MCF 10A (cell line): ENCODE measurements at regions not wholly inside any gene's neighbourhood (a gene's known extent, or its start where the extent isn't known, plus 50 kb on each side); places are given as distances from the start of the nearest gene placed in this dataset.

Source experiments
- BruUV-seq: library from RNA; stranded (reverse); fragments of 400-500 nt; replicated peaks from 2 replicates; lab custom pipeline; 2021; lab: Mats Ljungman, UMichigan
- CTCF ChIA-PET: fragments of 300-600 bp; sonication (Branson Sonifier 250); formaldehyde crosslinking; extraction: SDS; loops from one replicate; lab custom pipeline; 2021; ENCODE audit warnings: antibody characterized with exemption, inconsistent platforms; lab: Yijun Ruan, JAX
- POLR2A ChIA-PET: fragments of 300-600, 350-650 bp; sonication (Branson Sonifier 250); formaldehyde crosslinking; extraction: SDS; loops from one replicate; lab custom pipeline; 2020; ENCODE audit warnings: antibody characterized with exemption, inconsistent platforms; lab: Yijun Ruan, JAX
- DNase-seq: peaks from one replicate; pipeline ENCODE4 v3.0.0-alpha.2; 2018; ENCODE audit not compliant: unreplicated experiment
- H3K27ac Mint-ChIP-seq: one replicate; pipeline ENCODE4 v1.8.0; 2022; ENCODE audit warnings: mild to moderate bottlenecking, low read depth, mixed read lengths; ENCODE audit not compliant: unreplicated experiment
- H3K27me3 Mint-ChIP-seq: one replicate; pipeline ENCODE4 v1.8.0; 2022; ENCODE audit warnings: mixed read lengths; ENCODE audit not compliant: insufficient read depth, unreplicated experiment
- H3K36me3 Mint-ChIP-seq: one replicate; pipeline ENCODE4 v1.8.0; 2022; ENCODE audit warnings: mild to moderate bottlenecking, moderate library complexity, mixed read lengths; ENCODE audit not compliant: insufficient read depth, unreplicated experiment
- H3K4me1 Mint-ChIP-seq: one replicate; pipeline ENCODE4 v1.8.0; 2022; ENCODE audit warnings: mixed read lengths; ENCODE audit not compliant: insufficient read depth, unreplicated experiment
- H3K4me3 Mint-ChIP-seq: one replicate; pipeline ENCODE4 v1.8.0; 2022; ENCODE audit warnings: mild to moderate bottlenecking, moderate library complexity, mixed read lengths; ENCODE audit not compliant: unreplicated experiment
- H3K9me3 Mint-ChIP-seq: one replicate; pipeline ENCODE4 v1.8.0; 2022; ENCODE audit warnings: mixed read lengths; ENCODE audit not compliant: unreplicated experiment
- intact Hi-C: fragments of 100-400 bp; cut with micrococcal nuclease; formaldehyde crosslinking; loops from 2 replicates; pipeline ENCODE4 v1.14.1; 2022
- TF ChIP-seq, protein P1 (sequence below): fragments of 200-600 bp; IDR thresholded peaks from one replicate; pipeline ENCODE4 v1.8.0; 2022; ENCODE audit warnings: antibody characterized with exemption, mild to moderate bottlenecking; ENCODE audit not compliant: unreplicated experiment

DNA sequence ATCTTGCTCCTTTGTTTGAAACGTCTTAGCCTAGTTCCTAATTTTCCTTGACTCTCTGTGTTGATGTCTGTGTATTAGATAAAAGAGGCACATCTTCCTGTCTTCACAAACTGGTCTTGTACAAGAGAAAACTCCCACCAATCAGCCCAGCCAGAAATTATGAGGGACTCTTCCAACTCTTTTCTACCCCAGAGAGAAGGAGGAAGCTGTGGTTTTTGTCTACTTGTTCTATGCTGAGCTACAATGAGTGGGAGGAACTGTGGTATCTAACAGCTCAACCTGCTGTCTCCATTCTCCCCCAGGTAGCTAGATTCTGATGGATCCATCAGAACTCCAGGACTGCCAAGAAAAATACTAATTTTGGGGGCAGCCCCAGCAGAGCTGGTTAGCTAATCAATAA, 392.5 kb downstream of the HS3ST3B1 start:
- CTCF ChIA-PET, result no interaction called here
- no TSS peak for BruUV-seq
- TF ChIP-seq, protein P1, sequence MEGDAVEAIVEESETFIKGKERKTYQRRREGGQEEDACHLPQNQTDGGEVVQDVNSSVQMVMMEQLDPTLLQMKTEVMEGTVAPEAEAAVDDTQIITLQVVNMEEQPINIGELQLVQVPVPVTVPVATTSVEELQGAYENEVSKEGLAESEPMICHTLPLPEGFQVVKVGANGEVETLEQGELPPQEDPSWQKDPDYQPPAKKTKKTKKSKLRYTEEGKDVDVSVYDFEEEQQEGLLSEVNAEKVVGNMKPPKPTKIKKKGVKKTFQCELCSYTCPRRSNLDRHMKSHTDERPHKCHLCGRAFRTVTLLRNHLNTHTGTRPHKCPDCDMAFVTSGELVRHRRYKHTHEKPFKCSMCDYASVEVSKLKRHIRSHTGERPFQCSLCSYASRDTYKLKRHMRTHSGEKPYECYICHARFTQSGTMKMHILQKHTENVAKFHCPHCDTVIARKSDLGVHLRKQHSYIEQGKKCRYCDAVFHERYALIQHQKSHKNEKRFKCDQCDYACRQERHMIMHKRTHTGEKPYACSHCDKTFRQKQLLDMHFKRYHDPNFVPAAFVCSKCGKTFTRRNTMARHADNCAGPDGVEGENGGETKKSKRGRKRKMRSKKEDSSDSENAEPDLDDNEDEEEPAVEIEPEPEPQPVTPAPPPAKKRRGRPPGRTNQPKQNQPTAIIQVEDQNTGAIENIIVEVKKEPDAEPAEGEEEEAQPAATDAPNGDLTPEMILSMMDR, result no peak
- no peaks in the 10 kb centered on the region for H3K4me1 Mint-ChIP-seq
- POLR2A ChIA-PET, result interaction anchor here (0.7 kb wide), 1 partner anchor 229 kb away, joined by 3 read pairs; no protein-coding TSS in a partner anchor
- H3K27ac Mint-ChIP-seq, result no peak overlapping the region
- H3K9me3 Mint-ChIP-seq, result peaks cover 30% of the 10 kb centered on the region
- H3K36me3 Mint-ChIP-seq, result no peaks in the 10 kb centered on the region
- intact Hi-C loops, result no loop called here
- H3K27me3 Mint-ChIP-seq, result no peaks in the 10 kb centered on the region
- H3K4me3 Mint-ChIP-seq, result no peak overlapping the region
- DNase-seq, result no peak

DNA sequence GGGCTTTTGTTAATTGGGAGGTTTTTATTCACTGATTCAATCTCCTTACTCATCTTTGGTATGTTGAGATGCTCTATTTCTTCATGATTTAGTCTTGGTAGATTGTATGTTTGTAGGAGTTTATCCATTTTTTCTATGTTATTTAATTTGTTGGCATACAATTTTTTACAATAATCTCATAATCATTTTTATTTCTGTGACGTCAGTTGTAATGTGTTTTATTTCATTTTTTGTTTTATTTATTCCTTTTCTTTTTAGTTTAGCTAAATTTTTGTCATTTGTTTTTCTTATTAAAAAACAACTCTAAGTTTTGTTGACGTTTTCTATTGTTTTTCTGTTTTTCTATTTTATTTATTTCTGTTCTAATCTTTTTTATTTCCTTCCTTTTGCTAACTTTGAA, 389.8 kb downstream of the HS3ST3B1 start:
- Mint-ChIP-seq H3K27ac (no peak overlapping the region), H3K36me3 (no peaks in the 10 kb centered on the region), H3K4me3 (no peak overlapping the region), H3K9me3 (peaks cover 30% of the 10 kb centered on the region), H3K27me3 (no peaks in the 10 kb centered on the region), H3K4me1 (no peaks in the 10 kb centered on the region)
- ChIA-PET CTCF (no interaction called here), POLR2A (interaction anchor here (0.6 kb wide), 1 partner anchor 206 kb away, joined by 3 read pairs; no protein-coding TSS in a partner anchor)
- no TSS peak for BruUV-seq
- DNase-seq, result no peak
- TF ChIP-seq, protein P1, result no peak
- intact Hi-C loops, result no loop called here

DNA sequence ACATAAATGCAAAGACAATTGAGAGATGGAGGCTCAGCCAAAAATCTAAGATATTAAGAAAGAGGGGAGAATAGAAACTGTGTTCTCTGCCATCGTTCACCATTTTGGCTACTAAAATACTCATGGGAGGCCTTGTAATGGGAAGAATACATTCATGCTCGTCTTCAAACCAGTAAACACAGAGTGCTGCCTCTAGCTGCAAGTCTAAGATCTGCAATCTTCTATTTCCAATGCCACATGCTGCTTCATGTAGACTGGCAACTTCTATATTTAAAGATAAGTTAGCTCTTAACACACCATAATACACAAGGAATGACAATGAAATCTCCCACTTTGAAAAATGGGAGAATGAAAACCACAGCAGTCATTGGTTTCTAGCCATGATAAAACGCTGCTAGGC, 387.3 kb downstream of the HS3ST3B1 start:
- H3K4me1 Mint-ChIP-seq, result no peaks in the 10 kb centered on the region
- CTCF ChIA-PET, result interaction anchor here (0.6 to 1.1 kb wide), 2 partner anchors 9 to 15 kb away, joined by 3 to 4 read pairs; no protein-coding TSS in a partner anchor
- POLR2A ChIA-PET, result interaction anchor here (0.6 to 1.5 kb wide), 2 partner anchors 15 to 135 kb away, joined by 3 read pairs; no protein-coding TSS in a partner anchor
- no peak for DNase-seq
- no TSS peak for BruUV-seq
- intact Hi-C loops, result no loop called here
- H3K27ac Mint-ChIP-seq, result no peak overlapping the region
- TF ChIP-seq, protein P1, result no peak
- H3K36me3 Mint-ChIP-seq, result no peaks in the 10 kb centered on the region
- H3K4me3 Mint-ChIP-seq, result no peak overlapping the region
- H3K27me3 Mint-ChIP-seq, result no peaks in the 10 kb centered on the region
- H3K9me3 Mint-ChIP-seq, result peaks cover 27% of the 10 kb centered on the region

DNA sequence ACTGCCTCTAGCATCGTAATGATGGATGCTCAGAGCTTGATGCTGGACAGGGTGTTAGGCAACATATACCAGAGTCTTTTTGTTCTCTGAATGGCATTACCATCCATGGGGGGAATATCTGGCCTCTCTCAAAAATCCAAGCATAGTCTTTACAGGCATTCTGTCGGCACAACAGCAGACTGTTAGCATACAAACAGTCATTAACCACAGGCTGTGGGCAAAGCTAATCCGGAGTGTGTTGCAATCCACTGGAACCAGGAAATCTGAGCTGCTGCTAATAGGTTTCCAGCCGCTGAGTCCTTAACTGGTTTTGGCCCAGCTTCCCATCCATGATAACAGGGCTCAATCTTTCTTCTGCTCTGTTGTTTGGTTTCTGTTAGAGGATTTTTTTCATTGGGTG, 371.9 kb downstream of the HS3ST3B1 start:
- BruUV-seq, result no TSS peak

More for the DNA sequence above, 371.9 kb downstream of the HS3ST3B1 start:
- ChIA-PET CTCF (interaction anchor here (0.6 to 0.8 kb wide), 2 partner anchors 11 to 879 kb away, joined by 3 read pairs; no protein-coding TSS in a partner anchor), POLR2A (interaction anchor here (0.5 to 1.1 kb wide), 3 partner anchors 16 to 511 kb away, joined by 3 read pairs; no protein-coding TSS in a partner anchor)
- peak; percentile 80 for DNase-seq
- TF ChIP-seq, protein P1, result no peak
- H3K9me3 Mint-ChIP-seq, result peaks cover 8% of the 10 kb centered on the region
- no peaks in the 10 kb centered on the region for H3K4me1 Mint-ChIP-seq
- no peak overlapping the region for H3K4me3 Mint-ChIP-seq
- no peaks in the 10 kb centered on the region for H3K36me3 Mint-ChIP-seq
- no peaks in the 10 kb centered on the region for H3K27me3 Mint-ChIP-seq
- intact Hi-C loops, result no loop called here
- no peak overlapping the region for H3K27ac Mint-ChIP-seq
